ENCODE measurements at regions not wholly inside any gene's neighbourhood (a gene's known extent, or its start where the extent isn't known, plus 50 kb on each side); places are given as distances from the start of the nearest gene placed in this dataset.

DNA sequence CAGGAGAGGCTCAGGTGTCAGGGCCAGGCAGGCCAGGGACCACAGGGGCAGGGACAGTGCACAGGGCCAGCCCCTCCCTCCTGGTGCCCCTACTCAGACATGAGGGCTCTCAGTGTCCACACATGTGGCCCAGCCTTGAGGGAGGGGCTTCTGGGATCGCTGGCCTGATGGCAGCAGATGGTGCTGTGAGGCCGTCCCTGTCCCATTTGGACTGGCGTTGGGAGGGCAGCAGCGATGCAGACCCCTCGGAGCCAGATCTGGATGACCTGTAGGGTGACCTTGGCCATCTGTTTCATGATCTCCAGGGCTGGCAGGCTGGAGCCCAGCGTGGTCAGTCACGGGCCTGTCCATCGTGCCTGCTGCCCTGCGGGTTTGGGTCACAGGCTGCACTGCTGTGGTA, 377.6 kb downstream of the TMEM121 start:
- TF ChIP-seq HNF4G (IDR thresholded peaks at IDR 0.05) (no peak), SP1 (IDR thresholded peaks at IDR 0.05) (no peak), JUND (IDR thresholded peaks at IDR 0.05) (no peak), ATF3 (IDR thresholded peaks at IDR 0.05) (no peak), NR2F2 (IDR thresholded peaks at IDR 0.05) (no peak), TAF1 (conservative IDR thresholded peaks at IDR 0.05) (no peak), FOXA1 (IDR thresholded peaks at IDR 0.05) (no peak), HNF4A (conservative IDR thresholded peaks at IDR 0.05) (no peak), MAX (IDR thresholded peaks at IDR 0.05) (no peak), ZBTB33 (IDR thresholded peaks at IDR 0.05) (no peak), GABPA (IDR thresholded peaks at IDR 0.05 in 1 of 2, conservative IDR thresholded peaks at IDR 0.05 in 1 of 2) (no peak), REST (IDR thresholded peaks at IDR 0.05) (no peak), EGR1 (IDR thresholded peaks at IDR 0.05; ENCODE audit: low read depth in 2 of 2) (no peak), FOXA2 (IDR thresholded peaks at IDR 0.05) (no peak), RXRA (IDR thresholded peaks at IDR 0.05) (no peak), RAD21 (IDR thresholded peaks at IDR 0.05) (no peak), YY1 (IDR thresholded peaks at IDR 0.05) (no peak)
- TF ChIP-seq, protein P1, sequence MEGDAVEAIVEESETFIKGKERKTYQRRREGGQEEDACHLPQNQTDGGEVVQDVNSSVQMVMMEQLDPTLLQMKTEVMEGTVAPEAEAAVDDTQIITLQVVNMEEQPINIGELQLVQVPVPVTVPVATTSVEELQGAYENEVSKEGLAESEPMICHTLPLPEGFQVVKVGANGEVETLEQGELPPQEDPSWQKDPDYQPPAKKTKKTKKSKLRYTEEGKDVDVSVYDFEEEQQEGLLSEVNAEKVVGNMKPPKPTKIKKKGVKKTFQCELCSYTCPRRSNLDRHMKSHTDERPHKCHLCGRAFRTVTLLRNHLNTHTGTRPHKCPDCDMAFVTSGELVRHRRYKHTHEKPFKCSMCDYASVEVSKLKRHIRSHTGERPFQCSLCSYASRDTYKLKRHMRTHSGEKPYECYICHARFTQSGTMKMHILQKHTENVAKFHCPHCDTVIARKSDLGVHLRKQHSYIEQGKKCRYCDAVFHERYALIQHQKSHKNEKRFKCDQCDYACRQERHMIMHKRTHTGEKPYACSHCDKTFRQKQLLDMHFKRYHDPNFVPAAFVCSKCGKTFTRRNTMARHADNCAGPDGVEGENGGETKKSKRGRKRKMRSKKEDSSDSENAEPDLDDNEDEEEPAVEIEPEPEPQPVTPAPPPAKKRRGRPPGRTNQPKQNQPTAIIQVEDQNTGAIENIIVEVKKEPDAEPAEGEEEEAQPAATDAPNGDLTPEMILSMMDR (IDR thresholded peaks at IDR 0.05; ENCODE audit: low read depth, low read length, missing input control), result no peak
- H3K36me3 ChIP-seq (ENCODE audit: control insufficient read depth in 4 of 4, insufficient read depth in 3 of 4, low read depth in 1 of 4, low read length in 3 of 4), result no peaks in the 10 kb centered on the region
- H3K4me1 ChIP-seq (ENCODE audit: control insufficient read depth in 4 of 4, insufficient read depth in 4 of 4, low read length in 3 of 4), result peaks cover 0 to 10% (median 4%) of the 10 kb centered on the region in 4 donors
- no peak for DNase-seq (ENCODE audit: low spot score)
- no peak overlapping the region for H3K27ac ChIP-seq (ENCODE audit: low read depth in 1 of 2, low read length in 2 of 2)
- no peak overlapping the region for H3K9ac ChIP-seq (ENCODE audit: low read depth in 1 of 2, low read length in 2 of 2)
- no peaks in the 10 kb centered on the region for H3K27me3 ChIP-seq (ENCODE audit: control insufficient read depth in 4 of 4, insufficient read depth in 4 of 4, low read length in 3 of 4)
- WGBS, result 82% methylated on average over 9 of the region's 9 CpGs
- H3K9me3 ChIP-seq (ENCODE audit: control insufficient read depth in 4 of 4, low read length in 3 of 4), result no peaks in the 10 kb centered on the region
- H3K4me3 ChIP-seq (ENCODE audit: low read depth in 1 of 3, low read length in 3 of 3), result no peak overlapping the region
